Fibroblast of lung (primary cell): ENCODE measurements at regions not wholly inside any gene's neighbourhood (a gene's known extent, or its start where the extent isn't known, plus 50 kb on each side); places are given as distances from the start of the nearest gene placed in this dataset.

ENCODE experiments used
- EZH2 ChIP-seq: IDR thresholded peaks from 2 replicates; pipeline ENCODE4 v1.5.1; 2012; ENCODE audit warnings: low read length, control low read depth, mild to moderate bottlenecking; ENCODE audit errors: missing control alignments
- TF ChIP-seq, protein P1 (sequence below), 2 donors: IDR thresholded peaks in 1 of 2; conservative IDR thresholded peaks in 1 of 2; 1 replicate in 1 of 2; 2 replicates in 1 of 2; pipeline ENCODE4 v1.5.1; 2011 to 2012; ENCODE audit warnings: low read length in 2 of 2, control low read depth in 1 of 2, inconsistent platforms in 1 of 2, low read depth in 1 of 2, mild to moderate bottlenecking in 1 of 2

DNA sequence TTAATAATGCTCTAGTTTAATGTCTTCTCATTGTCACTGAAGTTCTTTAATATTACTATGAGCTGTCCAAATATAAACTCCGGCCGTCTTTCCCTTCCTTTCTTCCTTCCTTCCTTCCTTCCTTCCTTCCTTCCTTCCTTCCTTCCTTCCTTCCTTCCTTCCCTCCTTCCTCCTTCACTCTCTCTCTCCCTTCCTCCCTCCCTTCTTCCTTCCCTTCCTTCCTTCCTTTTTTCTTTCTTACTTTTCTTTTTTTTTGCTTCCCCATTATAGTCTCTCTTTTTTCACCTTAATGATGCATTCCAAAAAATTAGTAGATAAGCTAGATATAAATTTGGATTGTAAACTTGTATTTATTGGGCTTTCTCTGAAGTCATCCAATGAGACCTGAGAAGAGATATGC lies 431.0 kb upstream of the ADGRL4 start:
- TF ChIP-seq, protein P1, sequence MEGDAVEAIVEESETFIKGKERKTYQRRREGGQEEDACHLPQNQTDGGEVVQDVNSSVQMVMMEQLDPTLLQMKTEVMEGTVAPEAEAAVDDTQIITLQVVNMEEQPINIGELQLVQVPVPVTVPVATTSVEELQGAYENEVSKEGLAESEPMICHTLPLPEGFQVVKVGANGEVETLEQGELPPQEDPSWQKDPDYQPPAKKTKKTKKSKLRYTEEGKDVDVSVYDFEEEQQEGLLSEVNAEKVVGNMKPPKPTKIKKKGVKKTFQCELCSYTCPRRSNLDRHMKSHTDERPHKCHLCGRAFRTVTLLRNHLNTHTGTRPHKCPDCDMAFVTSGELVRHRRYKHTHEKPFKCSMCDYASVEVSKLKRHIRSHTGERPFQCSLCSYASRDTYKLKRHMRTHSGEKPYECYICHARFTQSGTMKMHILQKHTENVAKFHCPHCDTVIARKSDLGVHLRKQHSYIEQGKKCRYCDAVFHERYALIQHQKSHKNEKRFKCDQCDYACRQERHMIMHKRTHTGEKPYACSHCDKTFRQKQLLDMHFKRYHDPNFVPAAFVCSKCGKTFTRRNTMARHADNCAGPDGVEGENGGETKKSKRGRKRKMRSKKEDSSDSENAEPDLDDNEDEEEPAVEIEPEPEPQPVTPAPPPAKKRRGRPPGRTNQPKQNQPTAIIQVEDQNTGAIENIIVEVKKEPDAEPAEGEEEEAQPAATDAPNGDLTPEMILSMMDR (conservative IDR thresholded peaks at IDR 0.05 in 1 of 2, IDR thresholded peaks at IDR 0.05 in 1 of 2; ENCODE audit: low read depth in 1 of 2, low read length in 2 of 2): no peak
- TF ChIP-seq EZH2: no peak
